ENCODE measurements at regions not wholly inside any gene's neighbourhood (a gene's known extent, or its start where the extent isn't known, plus 50 kb on each side); places are given as distances from the start of the nearest gene placed in this dataset.
"Not testable (repeated sequence)": the region's sequence is repeated elsewhere in the genome, so short reads cannot be mapped to it uniquely, and the experiment has no call there.

DNA sequence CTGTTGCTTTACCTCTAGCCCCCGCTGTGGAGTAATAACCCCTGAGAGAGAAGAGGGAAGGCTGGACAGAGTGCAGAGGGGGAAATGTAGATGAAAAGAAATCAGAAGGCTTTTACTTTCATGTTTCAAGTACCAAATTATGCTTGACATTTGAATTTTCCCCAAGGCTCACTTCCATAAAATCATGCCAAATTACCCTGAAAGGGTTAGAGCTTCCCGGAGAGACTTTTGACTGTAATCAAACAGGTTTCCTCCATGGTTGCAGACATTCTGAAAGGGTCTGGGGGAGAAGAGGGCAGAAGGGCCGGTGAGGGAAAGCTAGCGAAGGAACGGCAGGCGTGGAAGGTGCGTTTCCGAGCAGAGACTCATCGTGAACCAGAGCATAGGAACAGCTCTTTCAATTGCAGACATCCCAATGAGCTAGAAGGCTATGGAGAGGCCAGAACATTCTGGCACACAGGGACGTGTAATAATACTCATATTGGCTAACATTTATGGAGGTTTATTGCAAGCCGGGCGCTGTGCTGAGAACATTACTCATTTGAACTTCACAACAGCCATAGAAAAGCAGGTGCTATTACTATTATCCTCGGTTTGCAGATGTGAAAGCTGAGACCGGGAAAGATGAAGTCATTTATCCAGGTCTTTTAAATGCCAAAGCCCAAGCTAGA lies 620.8 kb upstream of the AUTS2 start:
- Histone ChIP-seq H3K4me3 (ENCODE audit: low read depth, low read length, poor library complexity, severe bottlenecking) (no peak overlapping the region), H3K4me1 (ENCODE audit: insufficient read depth, low read length, poor library complexity, severe bottlenecking) (peaks cover 8% of the 10 kb centered on the region), H3K27ac (ENCODE audit: low read depth, low read length, poor library complexity, severe bottlenecking) (no peak overlapping the region), H3K27me3 (replicated peaks; ENCODE audit: insufficient read depth, low read depth, low read length, poor library complexity) (no peaks in the 10 kb centered on the region), H3K36me3 (ENCODE audit: insufficient read depth, low read length, poor library complexity, severe bottlenecking) (no peaks in the 10 kb centered on the region), H3K9me3 (ENCODE audit: low read depth, low read length, poor library complexity, severe bottlenecking) (no peaks in the 10 kb centered on the region)
- CTCF ChIA-PET: no interaction called here
- intact Hi-C loops (cut with micrococcal nuclease; ENCODE audit: unreplicated experiment): no loop called here
- DNase-seq (ENCODE audit: low spot score): no peak
- BruUV-seq (replicated peaks): no TSS peak
- POLR2A ChIA-PET (ENCODE audit: low non-redundant PET): no interaction called here
- TF ChIP-seq, protein P1, sequence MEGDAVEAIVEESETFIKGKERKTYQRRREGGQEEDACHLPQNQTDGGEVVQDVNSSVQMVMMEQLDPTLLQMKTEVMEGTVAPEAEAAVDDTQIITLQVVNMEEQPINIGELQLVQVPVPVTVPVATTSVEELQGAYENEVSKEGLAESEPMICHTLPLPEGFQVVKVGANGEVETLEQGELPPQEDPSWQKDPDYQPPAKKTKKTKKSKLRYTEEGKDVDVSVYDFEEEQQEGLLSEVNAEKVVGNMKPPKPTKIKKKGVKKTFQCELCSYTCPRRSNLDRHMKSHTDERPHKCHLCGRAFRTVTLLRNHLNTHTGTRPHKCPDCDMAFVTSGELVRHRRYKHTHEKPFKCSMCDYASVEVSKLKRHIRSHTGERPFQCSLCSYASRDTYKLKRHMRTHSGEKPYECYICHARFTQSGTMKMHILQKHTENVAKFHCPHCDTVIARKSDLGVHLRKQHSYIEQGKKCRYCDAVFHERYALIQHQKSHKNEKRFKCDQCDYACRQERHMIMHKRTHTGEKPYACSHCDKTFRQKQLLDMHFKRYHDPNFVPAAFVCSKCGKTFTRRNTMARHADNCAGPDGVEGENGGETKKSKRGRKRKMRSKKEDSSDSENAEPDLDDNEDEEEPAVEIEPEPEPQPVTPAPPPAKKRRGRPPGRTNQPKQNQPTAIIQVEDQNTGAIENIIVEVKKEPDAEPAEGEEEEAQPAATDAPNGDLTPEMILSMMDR (conservative IDR thresholded peaks at IDR 0.05; ENCODE audit: low read depth, low read length): no peak

DNA sequence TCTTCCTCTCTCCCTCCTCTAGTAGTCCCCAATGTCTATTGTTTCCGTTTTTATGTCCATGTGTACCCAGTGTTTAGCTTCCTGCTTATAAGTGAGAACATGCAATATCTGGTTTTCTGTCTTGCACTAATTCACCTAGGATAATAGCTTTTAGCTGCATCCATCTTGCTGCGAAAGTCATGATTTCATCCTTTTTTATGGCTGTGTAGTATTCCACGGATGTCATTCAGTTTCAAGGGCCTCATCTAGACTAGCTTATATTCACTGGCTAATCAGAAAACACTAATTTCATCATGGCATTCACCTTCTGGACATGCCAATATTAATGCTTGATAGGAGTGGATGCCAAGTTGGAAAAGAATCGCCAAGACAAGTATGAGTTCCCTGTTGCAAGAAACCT lies 619.6 kb upstream of the AUTS2 start:
- Histone ChIP-seq H3K36me3 (ENCODE audit: insufficient read depth, low read length, poor library complexity, severe bottlenecking) (no peaks in the 10 kb centered on the region), H3K9me3 (ENCODE audit: low read depth, low read length, poor library complexity, severe bottlenecking) (no peaks in the 10 kb centered on the region), H3K4me1 (ENCODE audit: insufficient read depth, low read length, poor library complexity, severe bottlenecking) (peaks cover 8% of the 10 kb centered on the region), H3K27ac (ENCODE audit: low read depth, low read length, poor library complexity, severe bottlenecking) (no peak overlapping the region), H3K27me3 (replicated peaks; ENCODE audit: insufficient read depth, low read depth, low read length, poor library complexity) (no peaks in the 10 kb centered on the region), H3K4me3 (ENCODE audit: low read depth, low read length, poor library complexity, severe bottlenecking) (no peak overlapping the region)
- no peak for DNase-seq (ENCODE audit: low spot score)
- CTCF ChIA-PET: no interaction called here
- intact Hi-C loops (cut with micrococcal nuclease; ENCODE audit: unreplicated experiment): no loop called here
- TF ChIP-seq, protein P1 (conservative IDR thresholded peaks at IDR 0.05; ENCODE audit: low read depth, low read length): no peak
- no peak for TF ChIP-seq EZH2 (IDR thresholded peaks at IDR 0.05; ENCODE audit: borderline replicate concordance, low read depth, low read length, poor library complexity, severe bottlenecking)
- POLR2A ChIA-PET (ENCODE audit: low non-redundant PET): no interaction called here
- no TSS peak for BruUV-seq (replicated peaks)

DNA sequence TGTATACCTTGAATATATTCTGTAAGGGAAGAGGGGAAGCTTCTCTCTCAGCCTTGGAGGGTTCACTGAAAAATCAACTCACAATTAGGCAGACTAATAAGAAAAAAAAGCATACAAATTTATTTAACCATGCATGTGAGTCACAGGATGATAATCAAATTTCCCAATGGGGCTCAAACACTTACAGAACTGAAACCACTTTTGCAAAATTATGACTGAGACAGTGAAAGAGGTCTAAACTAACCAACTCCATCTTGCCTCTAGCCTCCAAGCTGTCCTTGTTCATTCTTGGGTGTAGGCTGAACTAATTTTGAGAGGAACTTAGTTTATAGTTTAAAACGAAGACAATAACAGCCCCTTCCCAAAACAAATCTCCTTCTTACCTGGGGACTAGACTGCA lies 618.3 kb upstream of the AUTS2 start:
- Histone ChIP-seq H3K4me1 (ENCODE audit: insufficient read depth, low read length, poor library complexity, severe bottlenecking) (peaks cover 8% of the 10 kb centered on the region), H3K27me3 (replicated peaks; ENCODE audit: insufficient read depth, low read depth, low read length, poor library complexity) (no peaks in the 10 kb centered on the region), H3K27ac (ENCODE audit: low read depth, low read length, poor library complexity, severe bottlenecking) (peak overlapping the region; percentile 37), H3K36me3 (ENCODE audit: insufficient read depth, low read length, poor library complexity, severe bottlenecking) (no peaks in the 10 kb centered on the region), H3K9me3 (ENCODE audit: low read depth, low read length, poor library complexity, severe bottlenecking) (no peaks in the 10 kb centered on the region), H3K4me3 (ENCODE audit: low read depth, low read length, poor library complexity, severe bottlenecking) (no peak overlapping the region)
- intact Hi-C loops (cut with micrococcal nuclease; ENCODE audit: unreplicated experiment): no loop called here
- TSS peak; percentile 71 for BruUV-seq (replicated peaks)
- ChIA-PET CTCF (no interaction called here), POLR2A (ENCODE audit: low non-redundant PET) (no interaction called here)
- no peak for TF ChIP-seq EZH2 (IDR thresholded peaks at IDR 0.05; ENCODE audit: borderline replicate concordance, low read depth, low read length, poor library complexity, severe bottlenecking)
- TF ChIP-seq, protein P1 (conservative IDR thresholded peaks at IDR 0.05; ENCODE audit: low read depth, low read length): no peak
- peak; percentile 9 for DNase-seq (ENCODE audit: low spot score)

DNA sequence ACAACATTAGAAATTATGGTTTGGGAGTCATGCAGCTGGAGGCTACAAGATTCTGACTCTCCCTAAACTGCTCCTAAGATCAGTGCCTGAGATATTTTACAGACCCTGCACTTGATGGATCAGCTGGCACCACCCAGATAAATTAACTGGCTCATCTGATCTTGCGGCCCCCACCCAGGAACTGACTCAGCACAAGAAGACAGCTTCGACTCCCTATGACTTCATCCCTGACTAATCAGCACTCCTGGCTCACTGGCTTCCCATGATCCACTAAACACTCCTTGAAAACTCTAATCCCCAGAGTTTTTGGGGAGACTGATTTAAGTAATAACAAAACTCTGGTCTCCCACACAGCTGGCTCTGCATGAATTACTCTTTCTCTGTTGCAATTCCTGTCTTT lies 617.8 kb upstream of the AUTS2 start:
- CTCF ChIA-PET; H3K4me3 ChIP-seq (ENCODE audit: low read depth, low read length, poor library complexity, severe bottlenecking); H3K27ac ChIP-seq (ENCODE audit: low read depth, low read length, poor library complexity, severe bottlenecking); POLR2A ChIA-PET (ENCODE audit: low non-redundant PET); H3K36me3 ChIP-seq (ENCODE audit: insufficient read depth, low read length, poor library complexity, severe bottlenecking); intact Hi-C loops (cut with micrococcal nuclease; ENCODE audit: unreplicated experiment); H3K27me3 ChIP-seq (replicated peaks; ENCODE audit: insufficient read depth, low read depth, low read length, poor library complexity); H3K4me1 ChIP-seq (ENCODE audit: insufficient read depth, low read length, poor library complexity, severe bottlenecking); H3K9me3 ChIP-seq (ENCODE audit: low read depth, low read length, poor library complexity, severe bottlenecking); BruUV-seq (replicated peaks): not testable (repeated sequence)
- peak; percentile 54 for DNase-seq (ENCODE audit: low spot score)

Data from A673 (cell line).